ES-I3 (cell line): ENCODE measurements at regions not wholly inside any gene's neighbourhood (a gene's known extent, or its start where the extent isn't known, plus 50 kb on each side); places are given as distances from the start of the nearest gene placed in this dataset.
"Not testable (repeated sequence)": the region's sequence is repeated elsewhere in the genome, so short reads cannot be mapped to it uniquely, and the experiment has no call there.

ENCODE experiments used
- H3K36me3 ChIP-seq: 2 replicates; pipeline ENCODE4 v1.6.1; 2013; ENCODE audit warnings: mild to moderate bottlenecking, low read length, control low read depth, moderate library complexity; ENCODE audit not compliant: insufficient read depth
- H3K4me1 ChIP-seq: 2 replicates; pipeline ENCODE4 v1.6.1; 2013; ENCODE audit warnings: mild to moderate bottlenecking, control low read depth, low read length; ENCODE audit not compliant: insufficient read depth
- H3K9ac ChIP-seq: 2 replicates; pipeline ENCODE4 v1.6.1; 2013; ENCODE audit warnings: low read depth, mild to moderate bottlenecking, low read length, moderate library complexity
- H3K9me3 ChIP-seq: 2 replicates; pipeline ENCODE4 v1.6.1; 2013; ENCODE audit warnings: mild to moderate bottlenecking, low read length, moderate library complexity; ENCODE audit not compliant: control insufficient read depth, insufficient read depth

DNA sequence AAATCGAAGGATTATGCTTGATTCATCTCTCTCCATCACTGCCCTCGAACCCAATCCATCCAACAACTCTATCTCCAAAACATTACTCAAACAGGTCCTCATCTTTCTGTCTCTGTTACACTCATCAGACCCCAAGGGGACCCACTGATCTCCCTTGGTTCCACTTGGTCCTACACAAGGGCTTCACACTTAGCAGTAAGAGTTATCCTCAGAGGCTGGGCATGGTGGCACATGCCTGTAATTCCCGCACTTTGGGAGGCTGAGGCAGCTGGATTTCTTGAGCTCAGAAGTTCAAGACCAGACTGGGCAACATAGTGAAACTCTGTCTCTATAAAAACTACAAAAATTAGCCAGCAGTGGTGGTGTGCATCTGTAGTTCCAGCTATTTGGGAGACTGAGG, 302.9 kb upstream of the PLGLB2 start:
- H3K4me1 ChIP-seq, H3K9me3 ChIP-seq, H3K9ac ChIP-seq, H3K36me3 ChIP-seq: not testable (repeated sequence)

DNA sequence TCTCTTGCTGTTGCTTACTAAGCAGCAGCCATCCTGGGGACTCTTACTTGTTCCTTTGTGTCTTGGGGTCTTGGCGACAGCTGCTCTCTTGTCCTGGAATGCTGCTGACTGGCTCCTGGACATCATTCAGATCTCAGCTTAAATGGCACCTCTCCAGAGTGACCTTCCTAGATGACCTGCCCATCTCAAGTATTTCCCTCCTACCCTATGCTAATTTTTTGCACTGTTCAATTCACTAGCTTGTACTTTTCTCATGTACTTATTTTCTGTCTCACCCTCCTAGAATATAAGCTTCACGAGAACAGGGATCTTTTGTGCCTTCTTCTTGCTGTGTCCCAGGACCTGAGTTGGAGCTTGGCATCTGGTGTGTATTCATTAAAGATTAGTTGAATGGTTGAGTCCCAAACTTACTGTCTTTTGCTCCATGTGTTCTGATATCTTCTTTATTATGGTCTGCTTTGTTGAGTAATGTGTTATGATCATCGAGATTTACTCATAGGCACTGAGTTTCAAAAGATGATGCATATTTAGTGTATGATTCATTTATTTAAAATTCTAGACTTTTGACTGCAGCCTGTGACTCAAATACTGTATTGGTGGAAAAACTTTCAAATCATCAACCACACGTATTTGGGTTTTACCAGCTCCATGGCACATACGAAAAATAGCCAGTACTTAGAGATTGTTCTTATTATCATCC, 302.1 kb upstream of the PLGLB2 start:
- not testable (repeated sequence) for H3K4me1 ChIP-seq, H3K9me3 ChIP-seq, H3K36me3 ChIP-seq, H3K9ac ChIP-seq

DNA sequence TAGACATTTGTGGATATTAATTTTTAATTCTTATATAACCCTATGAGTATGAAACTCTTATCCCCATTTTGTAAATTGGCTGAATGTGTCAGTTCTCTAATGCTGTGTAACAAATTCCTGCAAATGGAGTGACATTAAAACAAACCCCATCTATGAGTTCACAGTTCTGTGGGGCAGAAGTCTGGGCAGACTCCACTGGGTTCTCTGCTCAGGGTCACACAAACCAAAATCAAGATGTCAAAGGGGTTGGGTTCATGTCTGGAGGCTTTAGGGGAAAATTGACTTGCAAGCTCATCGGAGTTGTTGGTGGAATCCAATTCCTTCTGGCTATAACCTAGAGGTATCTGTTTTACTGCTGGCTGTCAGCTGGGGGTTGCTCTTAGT, 301.6 kb upstream of the PLGLB2 start:
- H3K9ac ChIP-seq, H3K9me3 ChIP-seq, H3K4me1 ChIP-seq, H3K36me3 ChIP-seq: not testable (repeated sequence)

- H3K9me3 ChIP-seq, H3K36me3 ChIP-seq, H3K9ac ChIP-seq: not testable (repeated sequence)
Observed at GRCh38 chr2:87449462-87449980, 298.4 kb upstream of the PLGLB2 start.

GRCh38 chr2:87452193-87452592, 295.7 kb upstream of the PLGLB2 start:
- not testable (repeated sequence) for H3K9ac ChIP-seq, H3K36me3 ChIP-seq, H3K9me3 ChIP-seq

More at GRCh38 chr2:87449462-87449980, 298.4 kb upstream of the PLGLB2 start:
- H3K4me1 ChIP-seq: not testable (repeated sequence)

GRCh38 chr2:87452861-87453260, 295.0 kb upstream of the PLGLB2 start:
- not testable (repeated sequence) for H3K9me3 ChIP-seq, H3K4me1 ChIP-seq, H3K36me3 ChIP-seq, H3K9ac ChIP-seq

More at GRCh38 chr2:87452193-87452592, 295.7 kb upstream of the PLGLB2 start:
- H3K4me1 ChIP-seq: not testable (repeated sequence)

- not testable (repeated sequence) for H3K9ac ChIP-seq, H3K9me3 ChIP-seq, H3K36me3 ChIP-seq, H3K4me1 ChIP-seq
Observed at GRCh38 chr2:87453965-87454364, 293.9 kb upstream of the PLGLB2 start.

GRCh38 chr2:87454421-87454820, 293.5 kb upstream of the PLGLB2 start:
- not testable (repeated sequence) for H3K36me3 ChIP-seq, H3K9me3 ChIP-seq, H3K4me1 ChIP-seq, H3K9ac ChIP-seq

DNA sequence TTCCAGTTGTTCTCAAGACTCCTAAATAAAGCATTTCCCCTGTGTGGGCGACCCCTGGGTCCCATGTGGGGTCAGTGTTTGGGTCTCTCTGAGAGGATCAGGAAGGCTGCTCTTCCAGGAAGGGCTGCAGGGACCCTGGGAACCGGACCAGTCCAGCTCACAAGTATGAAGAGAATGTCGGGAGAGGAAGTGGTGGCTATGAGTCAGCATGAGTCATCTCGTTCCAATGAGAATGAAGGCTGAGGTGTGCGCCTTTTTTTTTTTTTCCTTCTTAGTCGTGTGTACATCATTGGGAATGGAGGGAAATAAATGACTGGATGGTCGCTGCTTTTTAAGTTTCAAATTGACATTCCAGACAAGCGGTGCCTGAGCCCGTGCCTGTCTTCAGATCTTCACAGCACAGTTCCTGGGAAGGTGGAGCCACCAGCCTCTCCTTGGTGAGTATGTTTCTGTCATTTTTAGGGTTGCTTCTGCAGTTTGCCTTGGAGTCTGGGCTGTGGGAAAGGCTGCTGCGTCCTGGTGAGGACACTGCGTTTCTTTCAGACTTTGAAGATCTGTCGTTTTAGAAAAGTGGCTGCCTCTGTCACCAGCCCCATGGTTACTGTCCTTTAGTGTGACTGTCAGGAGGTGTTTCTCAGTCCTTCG, 292.6 kb upstream of the PLGLB2 start:
- H3K36me3 ChIP-seq, H3K9me3 ChIP-seq, H3K4me1 ChIP-seq: not testable (repeated sequence)
- peak overlapping the region; percentile 53 for H3K9ac ChIP-seq

GRCh38 chr2:87455854-87456249, 292.0 kb upstream of the PLGLB2 start:
- peak overlapping the region; percentile 53 for H3K9ac ChIP-seq
- H3K4me1 ChIP-seq: not testable (repeated sequence)

DNA sequence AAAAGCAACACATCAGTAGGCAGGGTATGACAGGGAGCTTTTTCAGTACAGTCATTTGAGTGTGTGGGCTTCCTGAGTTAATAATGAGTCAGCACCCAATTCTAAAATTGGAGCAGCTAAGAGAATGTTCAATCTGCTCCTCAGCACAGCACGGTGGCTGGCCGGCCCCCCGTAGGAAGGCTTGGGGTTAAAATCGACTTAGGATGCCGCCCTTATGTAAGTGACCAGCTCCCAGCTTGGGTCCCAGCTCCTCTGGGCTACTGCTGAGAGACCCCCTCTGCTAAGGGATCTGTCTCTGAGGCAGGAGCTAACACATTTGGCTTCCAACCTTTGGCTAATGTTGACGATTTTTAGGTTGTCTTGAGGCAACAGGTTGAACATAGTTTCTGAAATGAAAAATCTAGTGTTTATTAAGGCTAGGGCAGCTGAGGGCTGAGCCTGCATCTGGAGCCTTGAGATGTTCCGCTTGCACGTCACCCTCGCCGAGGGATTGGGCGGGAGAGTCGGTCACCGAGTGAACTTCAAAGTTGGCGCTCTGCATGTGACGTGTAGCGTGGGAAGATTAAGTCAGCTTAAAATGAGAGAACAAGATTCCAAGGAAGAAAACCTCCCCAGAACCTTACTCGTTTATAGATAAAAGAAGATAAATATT, 291.3 kb upstream of the PLGLB2 start:
- H3K9me3 ChIP-seq, H3K36me3 ChIP-seq, H3K4me1 ChIP-seq: not testable (repeated sequence)
- H3K9ac ChIP-seq: peak overlapping the region; percentile 59

More at GRCh38 chr2:87455854-87456249, 292.0 kb upstream of the PLGLB2 start:
- not testable (repeated sequence) for H3K9me3 ChIP-seq, H3K36me3 ChIP-seq

DNA sequence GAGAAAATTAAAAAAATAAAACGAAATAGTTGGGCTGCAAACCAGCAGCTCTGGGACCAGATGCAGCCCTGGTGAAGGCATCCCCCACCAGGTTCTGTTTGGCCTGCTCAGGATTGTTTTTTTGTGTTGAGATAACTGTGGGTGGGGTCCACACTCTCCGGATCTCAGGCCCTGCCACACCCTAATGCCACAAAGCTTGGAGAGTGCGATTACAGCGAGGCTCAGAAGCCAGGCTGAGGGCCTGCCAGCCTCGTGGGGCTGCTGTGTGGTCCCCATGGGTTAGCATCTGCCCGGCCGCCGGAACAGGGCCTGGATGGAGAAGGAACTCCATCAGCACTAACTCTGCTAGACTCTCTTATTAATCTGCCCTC, 290.8 kb upstream of the PLGLB2 start:
- not testable (repeated sequence) for H3K9me3 ChIP-seq, H3K9ac ChIP-seq, H3K4me1 ChIP-seq

GRCh38 chr2:87458938-87459337, 288.9 kb upstream of the PLGLB2 start:
- not testable (repeated sequence) for H3K36me3 ChIP-seq, H3K9ac ChIP-seq, H3K4me1 ChIP-seq, H3K9me3 ChIP-seq

More for the DNA sequence above, 290.8 kb upstream of the PLGLB2 start:
- not testable (repeated sequence) for H3K36me3 ChIP-seq

GRCh38 chr2:87460104-87460503, 287.8 kb upstream of the PLGLB2 start:
- H3K9ac ChIP-seq, H3K9me3 ChIP-seq, H3K4me1 ChIP-seq, H3K36me3 ChIP-seq: not testable (repeated sequence)

DNA sequence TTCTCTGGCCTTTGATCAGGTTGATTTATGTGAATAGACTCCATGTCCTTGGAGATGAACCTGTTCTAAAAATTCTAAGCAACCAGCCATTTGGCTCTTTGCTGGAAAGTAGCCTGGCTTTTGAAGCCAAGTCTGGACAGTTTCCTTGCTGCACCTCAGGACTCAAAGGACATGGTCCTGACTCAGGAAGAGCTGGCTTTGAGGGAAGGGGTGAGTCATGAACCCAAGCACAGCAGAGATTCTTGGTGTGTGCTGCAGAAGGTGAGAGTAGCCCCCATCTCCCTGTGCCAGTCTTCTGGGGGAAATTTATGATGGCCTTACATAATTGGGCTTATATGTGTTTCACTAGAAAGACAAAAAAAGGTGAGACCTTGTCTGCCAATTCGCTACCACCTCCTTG, 287.2 kb upstream of the PLGLB2 start:
- H3K9me3 ChIP-seq, H3K4me1 ChIP-seq, H3K36me3 ChIP-seq, H3K9ac ChIP-seq: not testable (repeated sequence)
